CD14-positive monocyte (primary cell): ENCODE measurements at regions not wholly inside any gene's neighbourhood (a gene's known extent, or its start where the extent isn't known, plus 50 kb on each side); places are given as distances from the start of the nearest gene placed in this dataset.

Experiments
- DNase-seq, 3 donors: peaks; one replicate each; pipeline ENCODE4 v3.0.0-alpha.2; 2011 to 2022
- H2AFZ ChIP-seq: 2 replicates; pipeline ENCODE4 v1.6.0; 2012; ENCODE audit warnings: mild to moderate bottlenecking, low read depth, low read length, inconsistent platforms; ENCODE audit not compliant: insufficient read depth, poor library complexity, severe bottlenecking
- H3K27ac ChIP-seq, 2 donors: 1 replicate in 1 of 2; 2 replicates in 1 of 2; pipeline ENCODE4 v1.5.1; 2012 to 2013; ENCODE audit warnings: low read length in 2 of 2, control low read depth in 1 of 2, inconsistent platforms in 1 of 2, low read depth in 1 of 2, mild to moderate bottlenecking in 1 of 2
- H3K27me3 ChIP-seq, 2 donors: one replicate each; pipeline versions ENCODE4 v1.6.0 to v1.6.1; 2011 to 2013; ENCODE audit warnings: low read length in 2 of 2; ENCODE audit not compliant: control insufficient read depth in 2 of 2, insufficient read depth in 2 of 2
- H3K36me3 ChIP-seq, 2 donors: replicated peaks in 1 of 2; 1 replicate in 1 of 2; 2 replicates in 1 of 2; pipeline versions ENCODE4 v1.5.1 to v1.6.1; 2012 to 2013; ENCODE audit warnings: low read length in 2 of 2, control low read depth in 1 of 2, inconsistent platforms in 1 of 2, mild to moderate bottlenecking in 1 of 2; ENCODE audit not compliant: insufficient read depth in 2 of 2, control insufficient read depth in 1 of 2
- H3K4me1 ChIP-seq, 2 donors: 1 replicate in 1 of 2; 2 replicates in 1 of 2; pipeline versions ENCODE4 v1.5.1 to v1.6.1; 2012 to 2013; ENCODE audit warnings: low read length in 2 of 2, control low read depth in 1 of 2, inconsistent platforms in 1 of 2, mild to moderate bottlenecking in 1 of 2, moderate library complexity in 1 of 2; ENCODE audit not compliant: insufficient read depth in 2 of 2, control insufficient read depth in 1 of 2
- H3K4me2 ChIP-seq: replicated peaks from 2 replicates; pipeline ENCODE3; 2012; ENCODE audit warnings: low read length, moderate library complexity, mild to moderate bottlenecking; ENCODE audit not compliant: poor library complexity, severe bottlenecking; ENCODE audit errors: extremely low read depth
- H3K4me3 ChIP-seq, 3 experiments: fragments of 200-600 bp in 1 of 3; sonication (generic) in 1 of 3; replicated peaks in 1 of 3; 1 replicate in 2 of 3; 2 replicates in 1 of 3; pipeline ENCODE4 v1.5.1; 2011 to 2013; ENCODE audit warnings: low read length in 3 of 3, mild to moderate bottlenecking in 3 of 3, control low read depth in 2 of 3, low read depth in 2 of 3, inconsistent platforms in 1 of 3, moderate library complexity in 1 of 3
- H3K79me2 ChIP-seq: 2 replicates; pipeline ENCODE4 v1.6.0; 2012; ENCODE audit warnings: mild to moderate bottlenecking, control low read depth, inconsistent platforms, low read length, moderate library complexity; ENCODE audit not compliant: insufficient read depth
- H3K9ac ChIP-seq: 2 replicates; pipeline ENCODE4 v1.6.0; 2017; ENCODE audit warnings: low read length, mild to moderate bottlenecking; ENCODE audit not compliant: insufficient read depth, poor library complexity, severe bottlenecking
- H3K9me3 ChIP-seq, 2 donors: replicated peaks in 1 of 2; 1 replicate in 1 of 2; 2 replicates in 1 of 2; pipeline versions ENCODE4 v1.5.1 to v1.6.1; 2012 to 2013; ENCODE audit warnings: low read length in 2 of 2, control low read depth in 1 of 2; ENCODE audit not compliant: control insufficient read depth in 1 of 2, insufficient read depth in 1 of 2
- H4K20me1 ChIP-seq: 2 replicates; pipeline ENCODE4 v1.6.0; 2012; ENCODE audit warnings: mild to moderate bottlenecking, low read length, control low read depth, moderate library complexity; ENCODE audit not compliant: insufficient read depth
- H3K27ac Mint-ChIP-seq, 7 donors: one replicate each; pipeline ENCODE4 v1.8.0; 2020; ENCODE audit warnings: mild to moderate bottlenecking in 7 of 7, mixed read lengths in 7 of 7, moderate library complexity in 6 of 7, inconsistent platforms in 2 of 7
- H3K27me3 Mint-ChIP-seq, 3 donors: one replicate each; pipeline ENCODE4 v1.8.0; 2021 to 2022; ENCODE audit warnings: low read depth in 3 of 3, mild to moderate bottlenecking in 3 of 3, mixed read lengths in 3 of 3, moderate library complexity in 3 of 3, inconsistent platforms in 1 of 3
- H3K36me3 Mint-ChIP-seq, 2 donors: one replicate each; pipeline ENCODE4 v1.8.0; 2020; ENCODE audit warnings: mixed read lengths in 2 of 2, inconsistent platforms in 1 of 2, mild to moderate bottlenecking in 1 of 2
- H3K4me1 Mint-ChIP-seq: one replicate; pipeline ENCODE4 v1.8.0; 2020; ENCODE audit warnings: mild to moderate bottlenecking, mixed read lengths
- H3K4me3 Mint-ChIP-seq, 2 donors: one replicate each; pipeline ENCODE4 v1.8.0; 2020; ENCODE audit warnings: mild to moderate bottlenecking in 2 of 2, mixed read lengths in 2 of 2, moderate library complexity in 1 of 2
- H3K9me3 Mint-ChIP-seq, 7 donors: one replicate each; pipeline ENCODE4 v1.8.0; 2020 to 2022; ENCODE audit warnings: mixed read lengths in 7 of 7, mild to moderate bottlenecking in 6 of 7, moderate library complexity in 6 of 7, inconsistent platforms in 2 of 7
- WGBS: methylation state at CpG from one replicate; pipeline ENCODE4 v1.1.5; 2013; ENCODE audit warnings: missing lambda C conversion rate; ENCODE audit not compliant: insufficient coverage; 5-methylcytosine and 5-hydroxymethylcytosine counted together
- intact Hi-C, 2 donors: fragments of 100-400 bp; cut with micrococcal nuclease; formaldehyde crosslinking; loops; one replicate each; pipeline versions ENCODE4 v1.15.0 to v1.15.1; 2023
- TF ChIP-seq, protein P1 (sequence below): fragments of 200-600 bp; IDR thresholded peaks from one replicate; pipeline ENCODE4 v1.8.0; 2022; ENCODE audit warnings: antibody characterized with exemption, mild to moderate bottlenecking

DNA sequence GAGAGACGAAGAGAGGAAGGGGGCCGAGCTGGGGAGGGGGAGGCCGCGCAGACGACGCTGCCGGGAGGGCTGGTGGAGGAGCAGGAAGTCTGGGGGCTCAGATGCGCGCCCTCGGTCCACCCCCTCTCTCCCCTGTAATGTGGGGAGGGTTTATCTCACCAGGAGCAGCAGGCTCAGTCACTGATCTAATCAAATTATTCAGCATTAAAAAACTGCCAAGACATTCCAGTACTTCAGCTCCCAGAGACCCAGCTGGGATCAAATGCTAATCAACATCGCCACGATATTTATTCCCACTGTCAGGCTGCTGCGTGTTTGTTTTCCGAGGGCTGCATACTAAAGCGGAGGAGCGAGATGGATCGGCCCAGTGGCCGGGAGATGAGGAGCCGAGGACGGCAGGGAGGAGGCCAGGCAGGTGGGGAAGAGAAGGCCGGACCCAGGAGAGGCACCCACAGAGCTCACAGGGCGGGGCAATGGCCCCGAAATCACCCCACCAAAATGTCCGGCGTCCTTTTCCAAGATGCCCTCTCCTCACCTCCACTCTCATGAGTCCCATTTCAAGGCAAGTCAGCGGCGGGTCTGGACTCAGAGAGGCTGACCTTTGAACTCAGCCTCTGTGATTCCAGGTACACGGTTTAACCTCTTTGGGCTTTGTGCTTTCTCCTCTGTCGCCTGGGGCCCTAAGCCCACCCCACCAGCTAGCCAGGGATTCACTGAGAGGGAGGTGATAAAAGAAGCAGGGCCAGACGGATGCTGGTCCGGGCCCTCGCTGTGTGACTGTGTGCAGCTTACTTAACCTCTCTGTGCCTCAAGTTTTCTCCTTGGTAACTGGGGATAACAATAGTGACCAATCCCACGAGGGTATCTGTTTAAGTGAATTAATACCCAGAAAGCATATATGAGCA lies 502.1 kb downstream of the MN1 start:
- peaks cover 0 to 2% (median 0%) of the 10 kb centered on the region in 7 donors for H3K9me3 Mint-ChIP-seq
- TF ChIP-seq, protein P1, sequence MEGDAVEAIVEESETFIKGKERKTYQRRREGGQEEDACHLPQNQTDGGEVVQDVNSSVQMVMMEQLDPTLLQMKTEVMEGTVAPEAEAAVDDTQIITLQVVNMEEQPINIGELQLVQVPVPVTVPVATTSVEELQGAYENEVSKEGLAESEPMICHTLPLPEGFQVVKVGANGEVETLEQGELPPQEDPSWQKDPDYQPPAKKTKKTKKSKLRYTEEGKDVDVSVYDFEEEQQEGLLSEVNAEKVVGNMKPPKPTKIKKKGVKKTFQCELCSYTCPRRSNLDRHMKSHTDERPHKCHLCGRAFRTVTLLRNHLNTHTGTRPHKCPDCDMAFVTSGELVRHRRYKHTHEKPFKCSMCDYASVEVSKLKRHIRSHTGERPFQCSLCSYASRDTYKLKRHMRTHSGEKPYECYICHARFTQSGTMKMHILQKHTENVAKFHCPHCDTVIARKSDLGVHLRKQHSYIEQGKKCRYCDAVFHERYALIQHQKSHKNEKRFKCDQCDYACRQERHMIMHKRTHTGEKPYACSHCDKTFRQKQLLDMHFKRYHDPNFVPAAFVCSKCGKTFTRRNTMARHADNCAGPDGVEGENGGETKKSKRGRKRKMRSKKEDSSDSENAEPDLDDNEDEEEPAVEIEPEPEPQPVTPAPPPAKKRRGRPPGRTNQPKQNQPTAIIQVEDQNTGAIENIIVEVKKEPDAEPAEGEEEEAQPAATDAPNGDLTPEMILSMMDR, result no peak
- H3K36me3 Mint-ChIP-seq, result no peaks in the 10 kb centered on the region
- 80% methylated on average over 1 of the region's 33 CpGs for WGBS
- Histone ChIP-seq H4K20me1 (no peaks in the 10 kb centered on the region), H3K9ac (no peak overlapping the region), H3K79me2 (no peaks in the 10 kb centered on the region), H3K27ac (no peak overlapping the region), H3K4me2 (no peak overlapping the region), H3K27me3 (no peaks in the 10 kb centered on the region), H3K9me3 (no peaks in the 10 kb centered on the region), H3K36me3 (no peaks in the 10 kb centered on the region), H3K4me3 (no peak overlapping the region), H2AFZ (no peak overlapping the region), H3K4me1 (no peaks in the 10 kb centered on the region)
- no peak overlapping the region for H3K27ac Mint-ChIP-seq
- no peak for DNase-seq
- no peaks in the 10 kb centered on the region for H3K4me1 Mint-ChIP-seq
- peak overlapping the region in 1 of 2 donors; percentile 66 for H3K4me3 Mint-ChIP-seq
- H3K27me3 Mint-ChIP-seq, result peaks cover 20 to 29% (median 22%) of the 10 kb centered on the region in 3 donors
- intact Hi-C loops, result no loop called here

DNA sequence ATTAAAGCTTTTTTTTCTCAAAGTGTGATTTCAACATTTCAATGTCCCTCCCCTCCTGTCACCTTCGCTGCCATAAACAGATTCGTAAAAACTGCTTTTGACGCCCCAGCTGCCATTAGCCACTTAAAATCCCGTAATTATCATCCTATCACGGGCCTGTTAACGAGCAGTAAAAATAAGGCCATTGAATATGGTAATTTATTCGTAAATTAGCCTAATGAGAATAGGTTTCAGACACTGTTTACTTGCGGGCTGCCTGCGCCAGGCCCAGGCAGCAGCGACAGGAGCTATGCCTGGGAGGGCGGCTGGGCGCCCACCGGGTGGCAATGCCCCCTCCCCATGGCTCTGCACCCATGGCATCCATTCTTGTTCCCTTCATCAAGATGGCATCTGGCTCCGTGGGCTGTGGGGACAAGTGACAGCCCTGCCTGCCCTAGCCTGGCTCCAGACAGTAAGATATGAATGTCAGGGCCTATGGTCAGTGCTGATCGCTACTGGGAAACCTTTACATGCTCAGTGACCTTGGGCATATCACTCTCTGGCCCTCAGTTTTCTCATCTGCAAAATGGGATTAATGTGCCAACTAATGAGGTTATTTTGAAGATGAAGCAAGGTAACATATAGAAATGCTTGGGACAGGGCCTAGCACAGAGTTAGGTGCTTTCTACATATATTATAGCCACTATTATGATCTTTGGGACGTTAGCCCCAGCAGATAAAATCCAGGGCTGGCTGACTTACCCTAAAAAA lies 500.8 kb downstream of the MN1 start:
- H3K4me3 Mint-ChIP-seq, result no peak overlapping the region
- Histone ChIP-seq H3K4me2 (no peak overlapping the region), H3K79me2 (no peaks in the 10 kb centered on the region), H3K4me3 (no peak overlapping the region), H3K9ac (no peak overlapping the region), H3K27me3 (no peaks in the 10 kb centered on the region), H3K9me3 (no peaks in the 10 kb centered on the region), H3K27ac (no peak overlapping the region), H3K36me3 (no peaks in the 10 kb centered on the region), H4K20me1 (no peaks in the 10 kb centered on the region), H2AFZ (no peak overlapping the region), H3K4me1 (no peaks in the 10 kb centered on the region)
- no peaks in the 10 kb centered on the region for H3K36me3 Mint-ChIP-seq
- peaks cover 0 to 2% (median 0%) of the 10 kb centered on the region in 7 donors for H3K9me3 Mint-ChIP-seq
- WGBS, result 95% methylated on average over 7 of the region's 16 CpGs
- intact Hi-C loops, result no loop called here
- H3K27ac Mint-ChIP-seq, result no peak overlapping the region
- DNase-seq, result no peak
- no peaks in the 10 kb centered on the region for H3K4me1 Mint-ChIP-seq
- TF ChIP-seq, protein P1, result no peak
- peaks cover 20 to 31% (median 21%) of the 10 kb centered on the region in 3 donors for H3K27me3 Mint-ChIP-seq
